SKM-1 treated with dmso at 0.1 percent for 144 hours (cell line): ENCODE measurements at regions not wholly inside any gene's neighbourhood (a gene's known extent, or its start where the extent isn't known, plus 50 kb on each side); places are given as distances from the start of the nearest gene placed in this dataset.

Source experiments
- DNase-seq: peaks from one replicate; lab custom pipeline; 2025; ENCODE audit not compliant: unreplicated experiment; lab: John Stamatoyannopoulos, UW

GRCh38 chr22:49016909-49017481, 810.7 kb downstream of the BRD1 start:
- DNase-seq = no peak

DNA sequence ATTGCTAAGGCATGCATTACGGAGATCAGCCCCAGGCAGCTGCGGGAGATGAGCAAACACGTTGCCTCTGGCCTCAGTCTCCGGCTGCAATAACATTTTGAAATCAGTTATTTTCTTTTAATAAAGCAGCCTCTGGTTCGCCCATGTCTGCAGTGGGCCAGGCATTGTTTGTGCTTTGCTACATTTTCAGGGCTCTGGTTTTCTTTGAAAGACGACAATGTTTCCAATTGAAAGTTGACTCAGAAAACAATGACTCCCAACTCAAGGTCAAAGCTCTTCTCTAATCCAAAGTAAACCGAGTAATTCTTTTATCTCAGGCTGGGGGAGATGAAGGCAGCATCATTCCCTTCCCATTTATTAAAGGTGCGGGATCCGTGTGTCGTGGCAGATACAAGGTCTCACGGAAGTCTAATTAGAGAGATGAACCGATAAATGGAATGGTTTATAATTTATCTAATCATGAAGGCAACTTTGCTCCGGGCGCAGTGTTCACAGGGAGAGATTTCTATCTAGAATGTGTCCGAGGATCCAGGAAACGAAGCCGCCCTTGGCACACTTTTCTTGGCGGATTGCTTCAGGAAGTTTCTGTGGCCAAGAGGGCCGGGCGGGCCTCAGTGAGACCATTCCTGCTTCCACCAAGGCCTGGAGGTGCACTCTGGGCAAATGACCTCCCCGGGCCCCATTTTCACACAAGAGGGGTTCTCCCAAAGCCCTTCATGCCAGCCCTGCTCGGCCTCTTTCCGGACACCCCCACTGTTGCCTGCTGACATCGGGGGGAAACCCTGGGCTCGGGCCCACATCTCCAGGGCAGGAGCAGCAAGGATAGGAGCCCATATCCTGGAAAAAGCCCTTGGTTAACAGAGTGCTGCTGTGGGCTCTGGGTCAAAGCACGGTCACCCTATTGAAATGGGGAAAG, 811.4 kb downstream of the BRD1 start:
- no peak for DNase-seq

DNA sequence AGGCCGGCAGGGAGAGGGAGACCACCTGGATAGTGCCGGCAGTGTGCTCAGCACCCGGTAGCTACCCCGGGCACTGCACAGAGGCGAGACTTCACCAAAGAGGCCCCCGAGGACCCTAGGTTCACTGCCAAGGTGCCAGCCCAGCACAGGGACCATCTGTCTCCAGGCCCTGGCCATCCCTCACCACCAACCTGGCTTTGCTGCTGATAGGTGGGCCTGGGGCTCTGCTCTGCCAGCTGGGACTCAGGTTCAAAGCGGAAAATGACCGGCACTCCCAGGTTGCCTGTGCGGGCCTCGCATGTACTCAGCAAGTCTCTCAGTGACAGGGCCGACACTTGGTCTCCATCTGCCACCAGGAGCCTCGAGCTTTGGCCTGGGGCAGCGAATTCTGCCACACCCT, 812.2 kb downstream of the BRD1 start:
- no peak for DNase-seq

GRCh38 chr22:49014227-49015201, 813.2 kb downstream of the BRD1 start:
- DNase-seq = no peak

- no peak for DNase-seq
Observed at GRCh38 chr22:49013707-49014106, 814.0 kb downstream of the BRD1 start.

- DNase-seq = no peak
Observed at GRCh38 chr22:49012712-49013395, 814.8 kb downstream of the BRD1 start.

DNA sequence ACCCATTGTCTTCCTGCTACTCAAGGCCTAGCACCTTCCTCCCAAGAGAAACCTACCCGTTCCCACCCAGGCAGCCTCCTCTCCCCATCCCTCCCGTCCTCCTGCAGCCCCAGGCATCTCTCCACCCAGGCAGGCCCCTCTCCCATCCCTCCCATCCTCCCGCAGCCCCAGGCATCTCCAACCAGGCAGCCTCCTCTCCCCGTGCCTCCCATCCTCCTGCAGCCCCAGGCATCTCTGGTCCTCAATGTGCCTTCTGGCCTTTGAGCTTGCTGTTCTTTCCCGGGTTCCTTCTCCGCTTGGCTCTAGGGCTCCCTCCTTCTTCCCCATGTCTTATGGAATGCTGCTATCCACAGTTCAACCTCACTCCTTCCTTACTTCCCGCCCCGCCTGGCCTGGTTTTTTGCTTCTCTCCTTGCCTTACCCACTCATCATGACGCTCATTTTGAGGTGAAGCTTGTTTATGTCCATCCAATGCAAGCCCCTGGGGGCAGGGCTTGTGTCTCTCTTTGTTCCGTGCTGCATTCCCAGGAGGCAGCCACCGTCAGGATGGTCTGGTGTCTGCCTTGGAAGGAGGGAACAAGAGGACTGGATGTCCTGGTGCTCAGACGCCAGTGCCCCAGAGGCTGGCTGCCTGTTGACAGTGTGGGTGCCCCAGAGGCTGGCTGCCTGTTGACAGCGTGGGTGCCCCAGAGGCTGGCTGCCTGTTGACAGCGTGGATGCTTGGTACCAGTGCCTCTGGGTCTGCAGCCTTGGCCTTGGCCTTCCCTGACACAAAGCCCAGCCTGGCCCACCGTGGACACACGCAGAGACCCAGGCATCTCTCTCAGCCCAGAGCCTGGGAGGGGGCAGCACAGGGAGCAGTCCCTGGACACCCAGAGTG, 815.7 kb downstream of the BRD1 start:
- DNase-seq = no peak

DNA sequence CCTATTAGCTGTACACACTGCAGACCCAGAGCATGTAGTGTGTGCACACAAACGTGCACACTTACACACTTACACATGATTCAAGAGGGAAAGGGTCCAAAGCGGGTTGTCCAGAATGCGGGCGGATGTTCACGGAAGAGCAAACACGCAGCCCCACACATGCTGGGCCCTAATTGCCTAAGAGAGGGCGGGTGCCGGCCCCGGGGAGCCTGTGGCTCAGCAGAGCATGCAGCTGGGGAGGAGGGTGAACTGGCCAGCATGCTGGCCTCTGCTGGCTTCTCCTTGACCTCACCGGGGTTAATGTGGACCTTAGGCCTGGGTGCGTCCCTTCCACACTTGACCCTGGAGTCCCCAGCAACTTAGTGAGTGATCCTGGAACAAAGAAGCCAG, 816.3 kb downstream of the BRD1 start:
- no peak for DNase-seq

- DNase-seq = no peak
Observed at GRCh38 chr22:49010901-49011300, 816.8 kb downstream of the BRD1 start.

DNA sequence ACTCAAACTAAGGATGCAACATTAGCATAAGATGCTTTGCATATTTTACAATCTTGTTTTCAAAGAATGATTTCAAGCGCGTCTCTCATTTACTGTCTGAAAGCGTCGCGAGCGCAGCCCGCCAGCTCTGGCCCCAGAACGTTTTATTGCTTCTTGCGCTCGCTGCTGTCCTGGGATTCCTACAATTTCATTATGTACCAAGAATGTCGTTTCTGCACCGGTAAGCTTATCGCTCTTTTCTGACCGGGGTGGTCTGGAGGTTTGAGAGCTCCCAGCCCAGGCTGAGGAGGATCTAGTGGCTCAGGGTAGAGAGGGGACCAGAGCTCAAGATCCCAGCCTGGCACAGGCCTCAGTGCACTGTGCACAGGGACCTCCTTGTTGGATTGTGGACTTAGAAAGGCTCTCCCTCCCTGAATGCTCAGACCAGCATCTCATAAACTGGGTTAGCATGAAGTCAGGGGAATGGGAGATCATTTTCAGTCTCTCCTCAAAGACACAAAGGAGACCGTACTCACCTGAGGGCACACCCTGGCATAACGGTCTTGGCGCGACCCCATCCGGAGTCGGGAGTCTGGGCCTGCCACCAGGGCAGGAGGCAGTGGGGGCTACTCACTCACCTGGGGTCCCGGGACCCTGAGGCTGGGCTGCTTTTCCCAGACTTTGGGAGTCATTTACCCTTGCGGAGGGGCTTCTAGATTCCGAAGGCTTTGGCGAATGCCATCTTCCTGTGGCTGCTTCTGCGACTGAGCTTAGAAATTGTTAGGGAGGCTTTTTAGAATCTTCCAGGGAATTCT, 817.4 kb downstream of the BRD1 start:
- no peak for DNase-seq

- DNase-seq = no peak
Observed at GRCh38 chr22:49009359-49010063, 818.2 kb downstream of the BRD1 start.

GRCh38 chr22:49008682-49009235, 818.9 kb downstream of the BRD1 start:
- DNase-seq = no peak

- no peak for DNase-seq
Observed at GRCh38 chr22:49007013-49007653, 820.5 kb downstream of the BRD1 start.

DNA sequence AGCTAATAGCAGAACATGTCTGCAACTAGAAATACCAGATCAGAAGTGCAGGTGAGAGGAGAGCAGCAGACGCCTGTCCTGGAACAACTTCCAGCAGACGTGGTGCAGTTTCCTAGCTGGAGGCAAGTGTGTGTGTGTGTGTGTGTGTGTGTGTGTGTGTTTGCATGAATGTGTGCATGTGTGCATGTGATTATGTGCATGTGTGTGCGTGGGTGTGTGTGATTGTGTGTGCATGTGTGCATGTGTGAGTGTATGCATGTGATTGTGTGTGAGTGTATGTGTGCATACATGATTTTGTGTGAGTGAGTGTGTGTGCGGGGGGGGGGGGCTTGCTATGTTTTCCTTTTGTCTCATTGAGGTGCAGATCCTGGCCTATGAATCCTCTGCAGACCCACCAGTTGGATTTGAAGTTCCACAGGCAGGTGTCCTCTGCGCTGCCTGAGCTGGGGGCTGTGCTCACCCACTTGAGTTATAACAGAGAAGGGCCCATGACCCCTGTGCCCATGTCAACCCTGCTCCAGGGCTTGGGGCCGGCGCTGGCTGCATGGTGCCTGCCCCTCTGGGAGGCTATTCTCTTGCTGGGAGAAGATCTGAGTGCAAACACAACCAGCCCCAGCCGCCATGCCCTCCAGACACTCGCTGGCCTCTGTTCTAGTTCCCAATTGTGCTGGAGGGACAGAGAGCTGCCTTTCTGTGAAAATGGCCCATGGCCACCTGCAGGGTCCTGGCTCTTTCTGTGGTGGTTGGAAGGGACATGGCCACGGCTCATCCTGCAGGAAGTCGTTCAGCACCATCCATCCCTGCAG, 821.3 kb downstream of the BRD1 start:
- DNase-seq = no peak

DNA sequence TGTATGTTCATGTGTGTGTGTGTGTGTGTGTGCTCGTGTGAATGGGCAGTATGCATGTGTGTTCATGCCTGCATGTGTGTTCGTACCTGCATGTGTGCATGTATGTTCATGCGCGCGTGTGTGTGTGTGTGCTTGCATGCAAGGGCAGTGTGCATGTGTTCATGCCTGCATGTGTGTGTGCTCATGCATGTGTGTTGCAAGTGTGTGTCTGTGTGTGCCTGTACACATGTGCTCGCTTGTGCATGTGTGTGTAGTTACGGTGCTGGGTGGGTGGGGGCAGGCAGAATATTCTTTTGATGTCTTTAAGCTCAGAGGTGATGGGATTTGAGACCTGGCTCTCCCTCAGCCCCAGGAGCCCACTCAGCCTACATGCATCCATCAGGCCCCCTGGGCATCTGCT, 822.1 kb downstream of the BRD1 start:
- no peak for DNase-seq

DNA sequence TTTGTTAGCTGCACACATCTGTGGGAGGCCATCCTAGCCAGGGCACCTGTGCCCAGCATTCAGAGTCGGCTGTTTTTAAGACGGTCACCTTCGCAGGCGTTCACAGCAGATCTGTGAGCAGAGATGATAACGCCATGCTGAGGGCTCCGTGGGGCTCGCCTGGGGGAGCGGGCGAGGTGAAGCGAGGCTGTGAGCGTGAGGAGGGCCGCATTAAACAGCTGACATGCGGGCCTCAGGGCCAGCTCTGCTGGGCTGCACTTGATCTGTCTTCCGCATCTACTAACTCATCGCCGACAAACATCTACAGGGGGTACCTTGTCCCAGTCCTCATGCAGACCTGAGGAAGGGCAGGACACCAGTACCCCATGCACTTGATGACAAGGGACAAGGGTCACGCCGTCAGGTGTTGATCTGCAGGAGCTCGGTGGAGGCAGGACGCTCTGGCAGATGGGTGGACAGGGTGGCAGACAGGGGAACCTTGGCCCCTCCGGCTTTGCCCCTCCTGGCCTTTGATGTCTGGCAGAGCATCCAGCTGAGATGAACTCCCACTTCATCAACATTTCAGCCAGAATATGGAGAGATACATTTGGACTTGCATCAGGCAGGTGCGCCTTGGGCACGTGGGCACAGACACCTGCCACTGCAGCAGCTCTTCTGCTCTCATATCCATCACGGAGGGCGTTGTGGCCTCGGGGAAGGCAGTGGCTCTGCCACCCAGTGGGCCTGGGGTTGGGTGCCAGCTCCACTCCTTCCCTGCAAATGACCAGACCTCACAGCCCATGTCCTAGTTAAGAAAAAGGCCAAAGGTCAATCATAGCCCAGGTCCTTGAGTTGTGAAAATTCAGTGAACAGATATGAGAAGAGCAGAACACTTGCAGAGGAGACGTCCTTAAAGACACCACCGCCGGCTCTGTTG, 822.9 kb downstream of the BRD1 start:
- DNase-seq = no peak
